Adipocyte (in vitro differentiated cells): ENCODE measurements at regions not wholly inside any gene's neighbourhood (a gene's known extent, or its start where the extent isn't known, plus 50 kb on each side); places are given as distances from the start of the nearest gene placed in this dataset.
"Not testable (repeated sequence)": the region's sequence is repeated elsewhere in the genome, so short reads cannot be mapped to it uniquely, and the experiment has no call there.

ENCODE experiments used
- DNase-seq: peaks from one replicate; pipeline ENCODE4 v3.0.0-alpha.2; 2015; ENCODE audit warnings: low read depth
- H3K27me3 ChIP-seq: replicated peaks from 2 replicates; pipeline ENCODE4 v1.7.0; 2013; ENCODE audit warnings: mild to moderate bottlenecking, low read length, moderate library complexity; ENCODE audit not compliant: control insufficient read depth, insufficient read depth
- H3K36me3 ChIP-seq: 2 replicates; pipeline ENCODE4 v1.7.0; 2013; ENCODE audit warnings: low read length, mild to moderate bottlenecking, moderate library complexity; ENCODE audit not compliant: control insufficient read depth, insufficient read depth, severe bottlenecking
- H3K4me1 ChIP-seq: 2 replicates; pipeline ENCODE4 v1.7.0; 2013; ENCODE audit warnings: mild to moderate bottlenecking, low read length, moderate library complexity; ENCODE audit not compliant: control insufficient read depth, insufficient read depth
- H3K4me3 ChIP-seq: 2 replicates; pipeline ENCODE4 v1.7.0; 2013; ENCODE audit warnings: mild to moderate bottlenecking, low read length, moderate library complexity
- H3K9ac ChIP-seq: 2 replicates; pipeline ENCODE4 v1.7.0; 2013; ENCODE audit warnings: mild to moderate bottlenecking, low read length, moderate library complexity
- H3K9me3 ChIP-seq: 2 replicates; pipeline ENCODE4 v1.7.0; 2013; ENCODE audit warnings: mild to moderate bottlenecking, low read length, moderate library complexity; ENCODE audit not compliant: control insufficient read depth

DNA sequence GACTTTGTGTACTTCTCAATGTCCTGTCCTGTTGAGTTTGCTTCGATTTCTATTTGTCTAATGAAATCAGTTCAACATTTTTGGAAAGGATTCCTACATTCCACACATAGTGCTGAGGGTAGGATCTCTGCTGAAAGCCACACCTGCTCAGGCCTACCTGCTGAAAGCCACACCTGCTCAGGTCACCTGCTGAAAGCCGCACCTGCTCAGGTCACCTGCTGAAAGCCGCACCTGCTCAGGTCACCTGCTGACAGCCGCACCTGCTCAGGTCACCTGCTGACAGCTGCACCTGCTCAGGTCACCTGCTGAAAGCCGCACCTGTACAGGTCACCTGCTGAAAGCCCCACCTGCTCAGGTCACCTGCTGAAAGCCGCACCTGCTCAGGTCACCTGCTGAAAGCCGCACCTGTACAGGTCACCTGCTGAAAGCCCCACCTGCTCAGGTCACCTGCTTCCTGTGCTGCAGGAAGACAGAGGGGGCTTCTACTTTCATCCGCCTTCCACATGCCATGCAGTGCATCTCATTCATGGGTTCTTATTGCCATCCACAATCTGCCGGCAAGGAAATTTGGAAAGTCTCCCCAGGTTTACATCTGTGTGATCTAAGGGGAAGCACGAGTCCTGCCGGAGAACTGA is 340.3 kb downstream of the THBS2 start:
- H3K9ac ChIP-seq, H3K36me3 ChIP-seq, DNase-seq, H3K4me3 ChIP-seq, H3K27me3 ChIP-seq, H3K9me3 ChIP-seq: not testable (repeated sequence)
- peaks cover 26% of the 10 kb centered on the region for H3K4me1 ChIP-seq

DNA sequence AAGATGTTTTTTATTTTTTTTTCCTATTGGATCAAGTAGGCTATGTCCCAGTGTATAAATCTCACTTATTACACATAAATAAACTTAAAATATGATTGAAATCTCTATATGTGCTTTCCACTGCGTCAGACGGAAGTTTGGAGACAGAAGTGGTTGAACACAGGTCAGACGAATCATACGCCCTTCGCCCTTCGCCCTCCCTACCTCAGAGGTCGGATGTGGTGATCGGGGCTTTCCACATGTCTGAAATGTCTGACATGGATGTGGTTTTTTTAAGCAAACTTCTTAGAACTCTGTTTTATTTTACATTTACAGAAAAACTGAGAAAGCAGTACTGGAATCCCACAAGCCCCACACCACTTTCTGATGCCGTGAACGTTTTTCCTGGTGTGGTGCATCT is 344.4 kb downstream of the THBS2 start:
- Histone ChIP-seq H3K36me3 (no peaks in the 10 kb centered on the region), H3K4me3 (no peak overlapping the region), H3K9ac (peak overlapping the region; percentile 11), H3K9me3 (no peaks in the 10 kb centered on the region), H3K27me3 (peaks cover 7% of the 10 kb centered on the region), H3K4me1 (peaks cover 12% of the 10 kb centered on the region)
- DNase-seq: no peak

DNA sequence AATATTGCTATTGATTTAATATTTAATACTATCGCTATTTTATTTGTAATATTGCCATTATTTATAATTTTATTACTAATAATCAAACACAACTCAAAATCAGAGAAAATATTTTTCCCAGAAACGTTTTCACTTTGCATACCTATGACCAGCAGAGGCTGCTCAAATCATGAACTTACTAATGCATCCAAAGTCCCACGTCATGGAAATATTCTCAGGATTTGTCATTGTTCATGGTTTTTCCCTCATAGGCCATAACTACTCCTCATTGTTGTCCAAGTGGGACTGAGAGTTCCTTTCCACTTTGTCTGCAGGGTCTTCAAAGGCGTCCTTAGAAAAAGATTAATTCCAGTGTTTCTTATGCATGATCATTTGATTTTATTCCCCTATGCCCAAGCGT is 344.8 kb downstream of the THBS2 start:
- Histone ChIP-seq H3K27me3 (peaks cover 7% of the 10 kb centered on the region), H3K4me1 (peaks cover 12% of the 10 kb centered on the region), H3K9me3 (no peaks in the 10 kb centered on the region), H3K36me3 (no peaks in the 10 kb centered on the region), H3K9ac (peak overlapping the region; percentile 30), H3K4me3 (no peak overlapping the region)
- DNase-seq: peak; percentile 91

DNA sequence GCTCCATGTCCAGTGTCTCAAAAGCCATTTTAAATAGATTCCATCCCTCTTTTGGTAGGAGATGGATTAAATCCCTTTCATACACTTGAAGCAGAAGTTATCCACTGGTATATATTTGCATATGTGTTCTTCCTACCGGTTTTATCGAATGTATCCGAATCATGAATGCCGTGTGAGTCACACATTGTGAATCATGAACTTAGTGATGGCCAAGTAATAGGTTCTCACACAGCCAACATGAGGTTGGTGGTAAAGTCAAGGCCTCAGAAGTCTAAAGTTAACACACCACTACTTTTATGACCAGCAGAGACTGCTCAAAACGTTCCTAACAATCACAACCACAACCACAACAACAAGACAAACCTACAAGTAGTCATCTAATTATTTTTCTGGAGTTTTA is 345.5 kb downstream of the THBS2 start:
- Histone ChIP-seq H3K4me3 (no peak overlapping the region), H3K36me3 (no peaks in the 10 kb centered on the region), H3K9me3 (no peaks in the 10 kb centered on the region), H3K4me1 (peaks cover 12% of the 10 kb centered on the region), H3K9ac (peak overlapping the region; percentile 30), H3K27me3 (peaks cover 7% of the 10 kb centered on the region)
- DNase-seq: peak; percentile 30

DNA sequence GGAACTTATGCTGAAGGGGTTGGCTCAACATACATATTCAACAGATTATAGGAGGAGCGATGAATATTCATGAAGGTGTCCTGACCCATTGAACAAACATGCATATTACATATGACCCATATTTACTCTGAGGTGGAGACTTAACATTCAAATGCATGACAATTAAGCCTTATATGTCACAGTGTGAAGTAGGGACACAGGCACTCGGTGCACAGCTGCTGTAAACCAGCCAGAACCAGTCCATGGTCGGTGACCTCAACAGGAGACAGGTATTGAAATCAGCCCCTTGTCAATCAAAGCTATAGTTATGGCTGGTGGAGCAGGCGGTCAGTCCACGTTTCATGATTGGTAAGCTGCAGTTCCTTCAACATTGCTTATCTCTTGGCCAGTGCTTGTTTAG is 347.3 kb downstream of the THBS2 start:
- no peak for DNase-seq
- no peaks in the 10 kb centered on the region for H3K9me3 ChIP-seq
- H3K36me3 ChIP-seq: no peaks in the 10 kb centered on the region
- H3K9ac ChIP-seq: no peak overlapping the region
- H3K27me3 ChIP-seq: peaks cover 3% of the 10 kb centered on the region
- no peak overlapping the region for H3K4me3 ChIP-seq
- peaks cover 16% of the 10 kb centered on the region for H3K4me1 ChIP-seq

DNA sequence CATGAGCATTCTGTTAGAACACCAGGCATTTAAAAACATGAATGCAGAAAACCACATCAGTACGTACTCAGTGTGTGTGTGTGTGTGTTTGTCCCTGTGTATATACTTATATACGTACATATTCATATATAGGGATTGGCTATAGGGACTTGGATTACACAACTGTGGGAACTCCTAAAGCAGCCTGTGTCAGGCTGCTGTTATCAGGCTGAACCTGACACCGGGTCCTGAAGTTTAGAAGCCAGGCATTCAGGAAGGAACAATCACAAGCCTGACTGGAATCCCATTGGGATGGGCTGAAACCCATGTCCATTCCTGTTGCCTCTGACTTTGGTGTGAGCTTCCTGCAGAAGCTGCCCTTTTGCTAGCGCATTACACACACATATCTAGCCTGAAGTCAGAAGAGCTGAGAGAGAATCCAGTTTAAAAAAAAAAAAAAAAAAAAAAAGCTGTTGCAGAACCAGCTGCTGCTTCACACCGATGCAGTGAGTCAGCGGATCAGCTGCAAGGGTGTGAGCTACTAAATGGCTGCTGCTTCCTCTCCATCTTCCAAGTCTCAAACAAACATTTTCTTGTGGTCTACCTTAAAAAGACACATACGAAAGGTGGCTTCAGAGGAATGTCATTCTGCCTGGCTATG is 348.1 kb downstream of the THBS2 start:
- no peaks in the 10 kb centered on the region for H3K36me3 ChIP-seq
- H3K9me3 ChIP-seq: no peaks in the 10 kb centered on the region
- H3K9ac ChIP-seq: no peak overlapping the region
- no peak for DNase-seq
- H3K4me1 ChIP-seq: peaks cover 20% of the 10 kb centered on the region
- H3K4me3 ChIP-seq: no peak overlapping the region
- peaks cover 3% of the 10 kb centered on the region for H3K27me3 ChIP-seq

DNA sequence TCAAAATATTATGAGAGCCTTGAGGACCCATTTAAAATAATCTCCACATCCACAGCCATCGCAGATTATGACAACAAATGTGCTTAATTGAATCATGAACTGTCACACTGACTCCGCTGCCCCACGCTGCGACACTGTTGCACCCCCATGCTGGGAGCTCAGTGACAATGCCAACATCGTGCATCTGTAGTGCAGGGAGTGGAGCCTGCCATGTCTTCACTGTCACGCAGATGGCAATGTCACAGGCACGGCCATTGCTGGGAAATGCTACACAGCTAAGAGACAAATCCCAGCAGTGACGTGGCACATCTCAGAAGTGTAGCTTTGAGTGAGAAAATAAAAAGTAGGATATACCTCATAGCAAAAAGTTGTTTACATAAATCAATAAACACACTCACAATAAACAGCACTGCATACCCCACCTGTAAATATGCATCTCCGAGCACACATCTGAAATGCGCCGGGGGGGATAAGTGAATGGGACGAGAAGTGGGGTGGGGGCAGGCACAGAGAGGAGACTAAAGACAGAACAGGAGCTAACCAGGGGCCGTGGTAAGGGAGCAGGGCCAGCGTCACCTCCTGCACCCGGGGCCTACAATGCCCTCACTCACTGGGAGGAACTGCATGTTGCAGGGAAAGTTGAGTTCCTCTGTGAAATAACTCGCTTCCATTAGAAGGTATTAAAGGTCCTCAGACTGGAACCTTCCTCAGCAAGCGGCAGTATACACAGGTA is 349.9 kb downstream of the THBS2 start:
- Histone ChIP-seq H3K9me3 (no peaks in the 10 kb centered on the region), H3K4me1 (peaks cover 14% of the 10 kb centered on the region), H3K4me3 (no peak overlapping the region), H3K9ac (no peak overlapping the region), H3K36me3 (no peaks in the 10 kb centered on the region), H3K27me3 (peaks cover 3% of the 10 kb centered on the region)
- no peak for DNase-seq

DNA sequence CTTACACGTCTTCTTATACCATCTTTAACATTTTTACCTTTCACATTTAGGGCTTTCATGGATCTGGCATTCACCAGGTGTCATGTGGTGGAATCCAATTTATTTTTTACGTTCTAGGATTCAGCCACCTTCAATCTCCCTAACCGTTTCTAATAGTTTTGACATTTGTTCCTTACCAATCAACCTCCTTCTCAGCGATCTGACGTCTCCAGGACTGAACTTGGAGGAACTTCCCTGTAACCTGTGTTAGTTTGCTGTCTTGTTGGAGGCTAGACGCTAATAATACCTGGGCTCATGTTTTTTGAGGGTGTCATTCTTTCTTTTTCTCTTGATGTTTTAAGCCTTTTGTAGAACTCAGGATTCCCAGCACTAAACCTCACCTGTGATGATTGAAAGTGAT is 351.6 kb downstream of the THBS2 start:
- Histone ChIP-seq H3K27me3 (peaks cover 3% of the 10 kb centered on the region), H3K9ac (no peak overlapping the region), H3K9me3 (no peaks in the 10 kb centered on the region), H3K4me3 (no peak overlapping the region), H3K4me1 (peaks cover 8% of the 10 kb centered on the region), H3K36me3 (no peaks in the 10 kb centered on the region)
- DNase-seq: no peak

DNA sequence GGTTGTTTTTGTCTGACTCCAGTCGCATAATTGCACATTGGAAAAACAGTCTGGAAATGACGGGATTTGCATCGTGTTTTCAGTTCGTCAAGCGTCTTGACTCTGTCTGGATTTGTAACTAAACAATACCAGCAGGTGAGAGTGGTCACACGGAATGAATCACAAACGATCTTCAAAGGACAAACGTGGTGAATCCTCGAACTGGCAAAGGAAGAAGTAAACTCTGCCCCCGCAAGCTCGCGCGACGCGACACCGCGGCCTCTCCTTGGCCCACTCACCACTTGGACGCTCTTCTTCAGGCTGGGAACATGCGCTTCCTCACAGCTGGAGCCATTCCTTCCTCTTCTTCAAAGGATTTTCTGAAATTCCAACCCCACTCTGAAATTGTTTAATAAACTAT is 352.6 kb downstream of the THBS2 start:
- no peak overlapping the region for H3K4me3 ChIP-seq
- H3K27me3 ChIP-seq: peaks cover 3% of the 10 kb centered on the region
- no peaks in the 10 kb centered on the region for H3K36me3 ChIP-seq
- no peak for DNase-seq
- no peak overlapping the region for H3K9ac ChIP-seq
- H3K4me1 ChIP-seq: peaks cover 8% of the 10 kb centered on the region
- H3K9me3 ChIP-seq: no peaks in the 10 kb centered on the region

DNA sequence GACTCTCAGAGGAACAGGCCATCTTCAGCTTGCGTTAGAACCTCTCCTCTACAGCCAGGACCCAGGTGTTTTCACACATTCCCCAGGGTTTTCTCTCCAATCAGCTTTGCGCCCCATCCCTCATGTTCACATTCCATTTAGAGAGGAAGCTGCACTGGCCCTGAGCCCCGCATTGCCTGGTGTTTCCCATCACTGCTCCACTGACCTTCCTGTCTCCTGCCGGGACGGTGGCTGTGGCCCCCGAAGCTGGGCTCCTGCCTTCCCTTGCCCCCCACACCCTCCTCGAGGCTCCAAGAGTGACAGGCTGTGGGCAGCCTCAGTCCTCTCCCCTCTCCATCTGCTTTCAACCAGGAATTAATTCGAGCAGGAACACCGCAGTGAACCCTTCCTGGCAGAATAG is 357.3 kb downstream of the THBS2 start:
- H3K27me3 ChIP-seq: peaks cover 4% of the 10 kb centered on the region
- no peak overlapping the region for H3K9ac ChIP-seq
- H3K9me3 ChIP-seq: no peaks in the 10 kb centered on the region
- H3K4me3 ChIP-seq: no peak overlapping the region
- DNase-seq: no peak
- H3K36me3 ChIP-seq: no peaks in the 10 kb centered on the region
- peaks cover 7% of the 10 kb centered on the region for H3K4me1 ChIP-seq

DNA sequence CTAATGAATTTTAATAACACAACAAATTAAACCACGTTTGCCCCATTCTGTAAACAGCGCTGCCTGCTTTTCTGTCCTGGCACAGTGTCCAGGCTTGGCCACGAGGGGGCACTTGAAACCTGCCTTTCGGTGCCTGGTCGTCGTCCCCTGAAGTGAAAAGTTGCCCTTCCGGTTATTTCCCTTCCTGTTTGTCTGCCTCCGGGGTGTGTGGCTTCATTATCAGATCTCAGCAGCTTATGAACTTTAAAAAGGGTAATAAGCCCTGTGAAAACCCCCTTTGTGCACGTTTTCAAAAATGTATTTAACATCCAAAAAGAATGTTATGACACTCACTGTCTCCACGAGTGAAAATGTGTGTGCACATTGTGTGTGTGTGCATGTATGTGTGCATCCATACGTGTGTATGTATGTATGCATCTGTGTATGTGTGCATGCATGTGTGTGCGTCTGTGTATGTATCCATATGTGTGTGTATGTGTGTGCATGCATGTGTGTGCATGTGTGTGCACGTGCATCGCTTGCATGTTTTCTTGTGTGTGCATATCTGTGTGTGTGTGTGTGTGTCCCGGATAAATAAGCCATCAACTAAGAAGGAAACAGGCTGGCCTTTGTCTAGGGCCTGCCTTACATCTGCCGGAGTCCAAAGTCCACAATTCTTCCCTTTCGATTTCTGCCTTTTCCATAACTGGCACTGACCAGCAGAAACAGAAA is 358.4 kb downstream of the THBS2 start:
- Histone ChIP-seq H3K9ac (peak overlapping the region; percentile 77), H3K9me3 (no peaks in the 10 kb centered on the region)
- peak; percentile 93 for DNase-seq

More for the DNA sequence above, 358.4 kb downstream of the THBS2 start:
- Histone ChIP-seq H3K36me3 (no peaks in the 10 kb centered on the region), H3K4me1 (peaks cover 3% of the 10 kb centered on the region), H3K27me3 (peaks cover 6% of the 10 kb centered on the region), H3K4me3 (peak overlapping the region; percentile 76)
